ENCODE measurements at regions not wholly inside any gene's neighbourhood (a gene's known extent, or its start where the extent isn't known, plus 50 kb on each side); places are given as distances from the start of the nearest gene placed in this dataset.

DNA sequence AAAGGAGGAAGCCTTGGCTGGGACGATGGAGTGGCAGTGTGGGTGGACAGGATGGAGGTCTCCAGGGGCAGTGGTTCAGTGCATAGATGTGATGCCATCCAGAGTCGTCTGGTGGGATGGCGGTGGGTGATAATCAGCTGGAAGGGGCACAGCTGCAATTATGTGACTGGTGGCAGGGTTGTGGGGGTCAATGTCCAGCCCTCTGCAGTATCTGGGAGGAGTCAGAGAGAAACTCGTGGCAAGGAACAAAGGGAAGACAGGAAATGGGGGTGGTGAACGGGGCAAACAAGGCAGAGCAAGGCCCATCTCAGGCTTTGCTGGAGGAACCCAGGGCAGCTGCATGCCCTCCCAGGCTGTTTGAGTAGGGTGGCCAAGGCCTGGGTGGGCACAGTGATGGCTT is 118.3 kb upstream of the USP24 start:
- DNase-seq (ENCODE audit: low read depth, low spot score): no peak
- no peaks in the 10 kb centered on the region for H3K36me3 ChIP-seq (ENCODE audit: control insufficient read depth, insufficient read depth, low read length)
- H3K4me3 ChIP-seq (ENCODE audit: low read length): no peak overlapping the region
- no peak overlapping the region for H3K27ac ChIP-seq (ENCODE audit: low read length)
- H3K4me1 ChIP-seq (ENCODE audit: control insufficient read depth, insufficient read depth, low read length): peaks cover 2% of the 10 kb centered on the region
- WGBS (ENCODE audit: insufficient coverage, insufficient read length): no CpG with 5 or more reads among the region's 5 CpGs
- no peaks in the 10 kb centered on the region for H3K27me3 ChIP-seq (ENCODE audit: control insufficient read depth, insufficient read depth, low read length)
- no peaks in the 10 kb centered on the region for H3K9me3 ChIP-seq (ENCODE audit: control insufficient read depth, insufficient read depth, low read length)

DNA sequence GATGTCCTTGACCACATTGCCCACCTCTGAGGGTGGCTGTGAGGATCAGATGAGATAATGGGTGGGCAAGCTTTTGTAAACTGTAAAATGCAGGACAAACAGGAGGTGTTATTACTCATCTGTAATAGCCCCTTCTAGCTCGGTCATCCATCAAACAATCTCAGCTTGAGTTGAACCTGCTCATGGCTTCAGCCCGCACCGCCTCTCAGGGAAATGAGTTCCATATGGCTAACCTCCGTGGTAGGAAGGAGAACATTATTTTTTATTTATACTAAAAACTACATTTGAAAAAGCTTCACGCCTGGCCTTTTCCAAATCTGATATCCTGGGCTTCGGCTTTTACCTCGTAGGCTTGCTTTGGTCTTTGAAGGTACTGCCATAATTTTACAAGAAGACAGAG is 116.2 kb upstream of the USP24 start:
- no peaks in the 10 kb centered on the region for H3K36me3 ChIP-seq (ENCODE audit: control insufficient read depth, insufficient read depth, low read length)
- no peak overlapping the region for H3K27ac ChIP-seq (ENCODE audit: low read length)
- no peak overlapping the region for H3K4me3 ChIP-seq (ENCODE audit: low read length)
- no peaks in the 10 kb centered on the region for H3K9me3 ChIP-seq (ENCODE audit: control insufficient read depth, insufficient read depth, low read length)
- no CpG with 5 or more reads among the region's 7 CpGs for WGBS (ENCODE audit: insufficient coverage, insufficient read length)
- H3K4me1 ChIP-seq (ENCODE audit: control insufficient read depth, insufficient read depth, low read length): peaks cover 2% of the 10 kb centered on the region
- H3K27me3 ChIP-seq (ENCODE audit: control insufficient read depth, insufficient read depth, low read length): no peaks in the 10 kb centered on the region
- DNase-seq (ENCODE audit: low read depth, low spot score): no peak

DNA sequence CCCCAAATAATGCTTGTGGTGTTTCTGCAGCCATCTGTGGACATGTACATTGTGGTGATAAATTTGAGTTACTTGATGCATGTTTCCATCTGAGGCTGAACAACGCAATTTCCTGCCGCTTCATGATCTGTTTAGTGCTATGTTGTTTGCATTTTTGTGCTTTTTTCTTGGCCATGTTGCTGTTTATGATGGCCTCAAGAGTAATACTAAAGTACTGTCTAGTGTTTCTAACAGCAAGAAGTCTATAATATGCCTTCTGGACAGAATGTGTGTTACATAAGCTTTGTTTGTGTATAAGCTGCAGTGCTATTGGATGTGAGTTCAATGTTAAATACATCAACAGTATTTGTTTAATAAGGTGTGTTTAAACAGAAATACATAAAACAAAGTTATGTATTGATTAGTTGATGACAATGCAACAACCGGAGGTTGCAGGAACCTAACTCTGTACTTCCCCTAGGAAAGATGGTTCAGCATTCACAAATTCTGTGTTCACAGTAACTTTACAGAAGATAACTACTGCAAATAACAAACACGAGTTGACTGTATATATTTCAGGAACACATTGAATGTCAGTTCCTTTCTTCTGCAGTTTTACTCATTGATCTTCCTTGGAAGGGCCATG is 114.8 kb upstream of the USP24 start:
- no peak for DNase-seq (ENCODE audit: low read depth, low spot score)
- Histone ChIP-seq H3K36me3 (ENCODE audit: control insufficient read depth, insufficient read depth, low read length) (no peaks in the 10 kb centered on the region), H3K27me3 (ENCODE audit: control insufficient read depth, insufficient read depth, low read length) (no peaks in the 10 kb centered on the region), H3K4me1 (ENCODE audit: control insufficient read depth, insufficient read depth, low read length) (peaks cover 2% of the 10 kb centered on the region), H3K27ac (ENCODE audit: low read length) (no peak overlapping the region), H3K9me3 (ENCODE audit: control insufficient read depth, insufficient read depth, low read length) (no peaks in the 10 kb centered on the region), H3K4me3 (ENCODE audit: low read length) (no peak overlapping the region)
- WGBS (ENCODE audit: insufficient coverage, insufficient read length): no CpG with 5 or more reads among the region's 4 CpGs

DNA sequence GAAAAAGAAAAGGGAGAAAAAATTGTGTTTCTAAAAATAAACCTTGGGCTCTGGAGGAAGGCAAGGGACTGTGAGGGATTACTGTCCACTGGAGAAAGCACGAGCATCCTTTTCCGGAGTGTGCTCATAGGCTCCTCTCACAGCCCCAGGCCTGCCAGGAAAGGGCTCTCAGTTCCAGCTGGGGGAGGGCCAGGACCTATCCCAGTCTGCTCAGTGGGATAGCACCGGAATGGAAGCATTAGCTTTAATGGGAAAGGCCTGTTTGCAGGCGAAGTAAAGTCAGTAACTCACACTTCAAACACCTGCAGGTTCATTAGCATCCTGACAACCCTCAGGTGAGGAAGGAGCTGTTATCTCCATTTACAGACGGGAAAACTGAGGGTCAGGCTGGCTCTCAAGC is 113.9 kb upstream of the USP24 start:
- no peaks in the 10 kb centered on the region for H3K36me3 ChIP-seq (ENCODE audit: control insufficient read depth, insufficient read depth, low read length)
- no peak overlapping the region for H3K4me3 ChIP-seq (ENCODE audit: low read length)
- no peak for DNase-seq (ENCODE audit: low read depth, low spot score)
- H3K27ac ChIP-seq (ENCODE audit: low read length): no peak overlapping the region
- H3K4me1 ChIP-seq (ENCODE audit: control insufficient read depth, insufficient read depth, low read length): peaks cover 2% of the 10 kb centered on the region
- no peaks in the 10 kb centered on the region for H3K27me3 ChIP-seq (ENCODE audit: control insufficient read depth, insufficient read depth, low read length)
- H3K9me3 ChIP-seq (ENCODE audit: control insufficient read depth, insufficient read depth, low read length): no peaks in the 10 kb centered on the region
- no CpG with 5 or more reads among the region's 5 CpGs for WGBS (ENCODE audit: insufficient coverage, insufficient read length)

DNA sequence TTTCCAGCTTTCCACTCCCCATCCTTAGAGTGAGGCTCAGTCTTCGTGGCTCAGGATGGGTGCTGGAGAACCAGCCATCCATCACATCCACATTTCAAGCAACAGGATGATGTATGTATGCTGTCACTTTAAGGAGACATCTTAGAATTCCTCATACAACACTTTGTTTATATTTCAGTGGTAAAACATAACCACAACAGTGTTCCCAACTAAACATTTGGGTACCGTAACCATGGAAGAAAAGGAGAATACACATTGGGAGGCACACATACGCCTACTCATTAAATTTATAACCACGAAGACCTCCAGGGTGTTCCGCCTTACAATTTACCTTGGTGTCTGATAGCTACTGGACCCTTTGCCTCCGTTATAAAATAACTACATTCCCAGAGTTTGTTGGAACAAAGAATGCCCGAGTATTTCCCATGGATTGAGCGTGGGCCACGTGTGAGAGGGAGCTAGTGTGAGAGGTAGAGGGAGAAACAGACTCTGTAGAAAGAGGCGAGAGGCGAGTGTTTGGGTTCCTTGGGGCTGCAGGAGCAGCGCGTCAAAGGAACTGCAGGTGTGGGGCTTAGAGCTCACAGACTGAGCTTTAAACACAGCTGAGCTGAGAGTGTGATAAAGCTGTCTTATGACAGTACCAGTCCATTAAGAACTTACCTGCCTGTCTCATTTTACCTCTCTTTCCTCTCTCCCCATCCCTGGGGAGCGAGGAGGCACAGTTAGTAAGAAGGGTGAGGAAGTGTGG is 111.5 kb upstream of the USP24 start:
- H3K27me3 ChIP-seq (ENCODE audit: control insufficient read depth, insufficient read depth, low read length): no peaks in the 10 kb centered on the region
- H3K27ac ChIP-seq (ENCODE audit: low read length): no peak overlapping the region
- H3K4me1 ChIP-seq (ENCODE audit: control insufficient read depth, insufficient read depth, low read length): peaks cover 5% of the 10 kb centered on the region
- DNase-seq (ENCODE audit: low read depth, low spot score): no peak
- WGBS (ENCODE audit: insufficient coverage, insufficient read length): no CpG with 5 or more reads among the region's 14 CpGs
- H3K4me3 ChIP-seq (ENCODE audit: low read length): no peak overlapping the region
- no peaks in the 10 kb centered on the region for H3K9me3 ChIP-seq (ENCODE audit: control insufficient read depth, insufficient read depth, low read length)
- H3K36me3 ChIP-seq (ENCODE audit: control insufficient read depth, insufficient read depth, low read length): no peaks in the 10 kb centered on the region

DNA sequence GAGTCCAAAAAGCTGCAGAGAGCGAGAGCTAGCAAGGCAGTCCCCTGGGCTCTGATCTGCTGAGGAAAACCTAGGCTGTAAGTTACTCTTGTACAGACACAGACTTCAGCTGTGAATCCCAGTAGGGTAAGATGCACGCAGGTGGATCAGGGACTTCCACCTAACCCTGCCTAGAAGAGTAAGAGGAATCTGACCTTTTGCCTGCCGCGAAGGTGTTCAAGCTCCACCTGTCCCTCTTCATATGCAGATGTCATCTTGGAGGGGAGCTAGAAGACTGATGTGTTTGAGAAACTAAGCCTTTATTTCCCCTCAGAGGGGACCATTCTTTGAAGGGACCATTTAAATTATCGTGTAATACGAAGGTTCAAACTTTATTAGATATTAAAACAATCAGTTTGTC is 108.6 kb upstream of the USP24 start:
- Histone ChIP-seq H3K4me3 (ENCODE audit: low read length) (no peak overlapping the region), H3K27me3 (ENCODE audit: control insufficient read depth, insufficient read depth, low read length) (no peaks in the 10 kb centered on the region), H3K9me3 (ENCODE audit: control insufficient read depth, insufficient read depth, low read length) (no peaks in the 10 kb centered on the region), H3K4me1 (ENCODE audit: control insufficient read depth, insufficient read depth, low read length) (peaks cover 3% of the 10 kb centered on the region; the same call in 1 of the 2 replicates), H3K36me3 (ENCODE audit: control insufficient read depth, insufficient read depth, low read length) (no peaks in the 10 kb centered on the region), H3K27ac (ENCODE audit: low read length) (no peak overlapping the region)
- no peak for DNase-seq (ENCODE audit: low read depth, low spot score)
- no CpG with 5 or more reads among the region's 6 CpGs for WGBS (ENCODE audit: insufficient coverage, insufficient read length)

DNA sequence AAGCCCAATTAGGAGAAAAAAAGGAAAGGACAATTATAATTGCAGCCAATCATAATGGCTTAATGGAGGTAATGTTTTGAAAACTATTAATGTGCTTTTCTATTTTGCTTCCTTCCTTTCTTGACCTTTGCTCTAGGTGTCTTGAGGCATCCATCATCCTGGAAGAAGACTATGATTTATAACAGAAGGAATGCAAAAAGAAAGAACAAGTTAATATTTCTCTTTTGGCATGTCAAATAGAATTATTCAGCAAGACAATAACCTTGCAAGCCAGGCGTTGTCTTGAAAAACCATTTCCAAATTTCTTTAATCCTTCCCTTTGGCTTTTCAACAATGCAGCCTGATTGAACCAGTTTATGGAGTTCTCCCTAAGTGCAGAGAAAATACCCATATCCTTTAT is 107.7 kb upstream of the USP24 start:
- Histone ChIP-seq H3K9me3 (ENCODE audit: control insufficient read depth, insufficient read depth, low read length) (no peaks in the 10 kb centered on the region), H3K27ac (ENCODE audit: low read length) (no peak overlapping the region), H3K4me1 (ENCODE audit: control insufficient read depth, insufficient read depth, low read length) (peaks cover 3% of the 10 kb centered on the region; the same call in 1 of the 2 replicates), H3K27me3 (ENCODE audit: control insufficient read depth, insufficient read depth, low read length) (no peaks in the 10 kb centered on the region), H3K4me3 (ENCODE audit: low read length) (no peak overlapping the region), H3K36me3 (ENCODE audit: control insufficient read depth, insufficient read depth, low read length) (no peaks in the 10 kb centered on the region)
- no peak for DNase-seq (ENCODE audit: low read depth, low spot score)
- no CpG with 5 or more reads among the region's 1 CpG for WGBS (ENCODE audit: insufficient coverage, insufficient read length)

DNA sequence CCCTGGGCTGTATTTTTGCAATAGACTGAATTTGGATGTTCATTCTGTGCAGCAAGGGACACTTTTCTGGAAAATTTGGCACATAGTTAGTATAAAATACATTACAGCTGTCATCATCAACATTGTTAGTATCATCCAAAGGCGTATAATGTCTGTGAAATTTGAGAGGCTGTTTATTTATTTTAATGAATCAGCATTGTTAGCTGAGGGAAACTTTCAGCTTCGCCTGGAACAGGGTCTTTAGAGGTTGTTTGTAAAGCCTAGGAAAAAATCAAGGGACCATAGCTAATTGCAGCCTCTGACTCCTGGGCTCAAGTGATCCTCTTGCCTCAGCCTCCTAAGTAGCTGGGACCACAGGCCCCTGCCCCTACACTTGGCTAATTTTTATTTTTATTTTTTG is 106.8 kb upstream of the USP24 start:
- Histone ChIP-seq H3K9me3 (ENCODE audit: control insufficient read depth, insufficient read depth, low read length) (no peaks in the 10 kb centered on the region), H3K27ac (ENCODE audit: low read length) (no peak overlapping the region), H3K4me1 (ENCODE audit: control insufficient read depth, insufficient read depth, low read length) (peaks cover 3% of the 10 kb centered on the region; the same call in 1 of the 2 replicates), H3K4me3 (ENCODE audit: low read length) (no peak overlapping the region), H3K36me3 (ENCODE audit: control insufficient read depth, insufficient read depth, low read length) (no peaks in the 10 kb centered on the region), H3K27me3 (ENCODE audit: control insufficient read depth, insufficient read depth, low read length) (no peaks in the 10 kb centered on the region)
- DNase-seq (ENCODE audit: low read depth, low spot score): no peak
- no CpG with 5 or more reads among the region's 2 CpGs for WGBS (ENCODE audit: insufficient coverage, insufficient read length)

DNA sequence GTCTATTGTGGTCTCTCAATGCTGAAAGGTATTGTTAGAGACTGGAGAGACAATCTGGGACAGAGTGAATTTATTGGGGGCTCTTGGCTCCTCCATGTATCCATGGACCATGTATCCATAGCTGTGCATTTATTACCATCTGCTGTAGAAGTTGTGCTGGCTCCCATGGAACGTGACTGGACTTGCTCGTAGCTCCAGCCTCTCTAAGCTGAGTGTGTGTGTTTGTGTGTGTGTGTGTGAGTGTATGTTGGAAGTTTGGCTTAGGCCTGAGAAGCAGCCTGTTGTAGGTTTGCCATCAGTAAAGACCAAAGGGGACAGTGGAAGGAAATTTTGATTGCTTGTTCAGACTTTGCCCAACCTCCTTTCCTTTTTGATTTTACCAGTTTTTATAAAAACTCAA is 105.7 kb upstream of the USP24 start:
- peaks cover 3% of the 10 kb centered on the region; the same call in 1 of the 2 replicates for H3K4me1 ChIP-seq (ENCODE audit: control insufficient read depth, insufficient read depth, low read length)
- DNase-seq (ENCODE audit: low read depth, low spot score): no peak
- H3K9me3 ChIP-seq (ENCODE audit: control insufficient read depth, insufficient read depth, low read length): no peaks in the 10 kb centered on the region
- no CpG with 5 or more reads among the region's 2 CpGs for WGBS (ENCODE audit: insufficient coverage, insufficient read length)
- H3K27me3 ChIP-seq (ENCODE audit: control insufficient read depth, insufficient read depth, low read length): no peaks in the 10 kb centered on the region
- no peaks in the 10 kb centered on the region for H3K36me3 ChIP-seq (ENCODE audit: control insufficient read depth, insufficient read depth, low read length)
- no peak overlapping the region for H3K27ac ChIP-seq (ENCODE audit: low read length)
- no peak overlapping the region for H3K4me3 ChIP-seq (ENCODE audit: low read length)

DNA sequence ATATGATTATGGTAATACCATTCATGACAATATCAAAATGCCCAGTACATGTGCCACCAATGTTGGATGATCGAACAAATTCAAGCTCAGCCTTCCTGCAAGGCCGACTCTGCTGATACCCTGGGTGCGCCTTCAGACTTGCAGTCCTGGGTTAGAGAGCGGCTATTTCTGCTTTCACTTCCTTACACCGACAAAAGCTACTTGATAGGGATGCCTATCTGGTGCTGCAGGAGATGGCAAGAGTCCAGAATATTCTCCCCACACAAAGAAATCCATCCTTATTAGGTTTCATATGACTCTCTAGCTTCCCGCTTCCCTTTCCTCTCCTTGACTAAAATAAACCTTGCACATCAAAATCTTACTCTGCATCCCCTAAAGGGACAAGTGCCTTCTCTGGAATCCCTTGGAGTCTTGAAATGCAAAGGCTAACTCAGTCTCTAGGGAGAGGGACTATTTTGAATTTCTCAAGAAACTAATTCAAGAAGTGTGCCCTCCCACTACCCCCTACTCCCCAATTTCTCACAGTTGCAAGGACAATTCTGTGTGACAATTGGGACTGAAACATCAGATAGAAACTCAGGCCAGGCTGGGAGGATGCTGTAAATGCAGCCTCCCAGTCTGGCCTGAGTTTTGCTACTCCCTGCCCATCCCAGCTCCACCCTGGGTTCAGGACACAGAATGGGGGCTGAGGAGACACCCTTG is 103.1 kb upstream of the USP24 start:
- Histone ChIP-seq H3K4me1 (ENCODE audit: control insufficient read depth, insufficient read depth, low read length) (no peaks in the 10 kb centered on the region), H3K27ac (ENCODE audit: low read length) (no peak overlapping the region), H3K27me3 (ENCODE audit: control insufficient read depth, insufficient read depth, low read length) (no peaks in the 10 kb centered on the region), H3K9me3 (ENCODE audit: control insufficient read depth, insufficient read depth, low read length) (no peaks in the 10 kb centered on the region), H3K36me3 (ENCODE audit: control insufficient read depth, insufficient read depth, low read length) (no peaks in the 10 kb centered on the region), H3K4me3 (ENCODE audit: low read length) (no peak overlapping the region)
- DNase-seq (ENCODE audit: low read depth, low spot score): no peak
- no CpG with 5 or more reads among the region's 6 CpGs for WGBS (ENCODE audit: insufficient coverage, insufficient read length)
